ENCODE measurements at regions not wholly inside any gene's neighbourhood (a gene's known extent, or its start where the extent isn't known, plus 50 kb on each side); places are given as distances from the start of the nearest gene placed in this dataset.
"Not testable (repeated sequence)": the region's sequence is repeated elsewhere in the genome, so short reads cannot be mapped to it uniquely, and the experiment has no call there.

- DNase-seq: no peak
Observed at GRCh38 chr2:31736695-31737454, 156.1 kb upstream of the SRD5A2 start.

- DNase-seq: no peak
Observed at GRCh38 chr2:31735716-31736115, 155.0 kb upstream of the SRD5A2 start.

GRCh38 chr2:31729442-31730092 lies 148.8 kb upstream of the SRD5A2 start:
- DNase-seq: no peak

GRCh38 chr2:31729065-31729439 lies 148.3 kb upstream of the SRD5A2 start:
- no peak for DNase-seq

GRCh38 chr2:31728406-31729064 lies 147.8 kb upstream of the SRD5A2 start:
- no peak for DNase-seq

- DNase-seq: no peak
Observed at GRCh38 chr2:31726457-31726856, 145.7 kb upstream of the SRD5A2 start.

- no peak for DNase-seq
Observed at GRCh38 chr2:31725444-31725843, 144.7 kb upstream of the SRD5A2 start.

- DNase-seq: no peak
Observed at GRCh38 chr2:31711737-31712136, 131.0 kb upstream of the SRD5A2 start.

- DNase-seq: no peak
Observed at GRCh38 chr2:31710121-31710520, 129.4 kb upstream of the SRD5A2 start.

- no peak for DNase-seq
Observed at GRCh38 chr2:31707992-31708391, 127.3 kb upstream of the SRD5A2 start.

- no peak for DNase-seq
Observed at GRCh38 chr2:31704561-31705212, 123.9 kb upstream of the SRD5A2 start.

- DNase-seq: no peak
Observed at GRCh38 chr2:31703253-31703652, 122.5 kb upstream of the SRD5A2 start.

GRCh38 chr2:31698722-31699121 lies 118.0 kb upstream of the SRD5A2 start:
- DNase-seq: no peak

GRCh38 chr2:31696068-31696467 lies 115.3 kb upstream of the SRD5A2 start:
- DNase-seq: no peak

GRCh38 chr2:31694444-31694843 lies 113.7 kb upstream of the SRD5A2 start:
- no peak for DNase-seq

- no peak for DNase-seq
Observed at GRCh38 chr2:31693882-31694281, 113.1 kb upstream of the SRD5A2 start.

- DNase-seq: no peak
Observed at GRCh38 chr2:31688282-31688681, 107.5 kb upstream of the SRD5A2 start.

- DNase-seq: not testable (repeated sequence)
Observed at GRCh38 chr2:31683506-31683905, 102.8 kb upstream of the SRD5A2 start.

- no peak for DNase-seq
Observed at GRCh38 chr2:31675485-31675901, 94.8 kb upstream of the SRD5A2 start.

GRCh38 chr2:31674446-31674845 lies 93.7 kb upstream of the SRD5A2 start:
- no peak for DNase-seq

GRCh38 chr2:31666878-31667277 lies 86.1 kb upstream of the SRD5A2 start:
- no peak for DNase-seq

Measured in hypothalamus (tissue), 51 donors.